Left lung (tissue), 4 donors: ENCODE measurements at regions not wholly inside any gene's neighbourhood (a gene's known extent, or its start where the extent isn't known, plus 50 kb on each side); places are given as distances from the start of the nearest gene placed in this dataset.

Experiments used
- ATAC-seq: fragments of 200-7000 bp; cut with Tn5 transposase; one replicate; pipeline ENCODE4 v1.9.1; 2020; ENCODE audit warnings: moderate library complexity
- DNase-seq, 4 donors: peaks; one replicate each; pipeline ENCODE4 v3.0.0-alpha.2; 2013 to 2020
- H3K27ac ChIP-seq, 2 donors: fragments of 200-600 bp; sonication (generic) in 1 of 2; one replicate each; pipeline versions ENCODE4 v1.5.0 to v1.8.0; 2020 to 2021
- H3K27me3 ChIP-seq, 2 donors: fragments of 200-600 bp; sonication (generic) in 1 of 2; one replicate each; pipeline versions ENCODE4 v1.5.0 to v1.8.0; 2020 to 2021
- H3K36me3 ChIP-seq, 2 donors: fragments of 200-600 bp; sonication (generic) in 1 of 2; one replicate each; pipeline versions ENCODE4 v1.5.0 to v1.8.0; 2020 to 2021
- H3K4me1 ChIP-seq, 2 donors: fragments of 200-600 bp; one replicate each; pipeline ENCODE4 v1.8.0; 2021
- H3K4me3 ChIP-seq, 2 donors: fragments of 200-600 bp; sonication (generic) in 1 of 2; one replicate each; pipeline versions ENCODE4 v1.5.0 to v1.8.0; 2020 to 2021; ENCODE audit warnings: mild to moderate bottlenecking in 1 of 2
- H3K9me3 ChIP-seq, 2 donors: fragments of 200-600 bp; sonication (generic) in 1 of 2; one replicate each; pipeline versions ENCODE4 v1.5.0 to v1.8.0; 2020 to 2021
- intact Hi-C, 2 donors: fragments of 100-400 bp; cut with DNase I; formaldehyde crosslinking; loops; one replicate each; pipeline versions ENCODE4 v1.11.2 to v1.14.2; 2022
- TF ChIP-seq, protein P1 (sequence below), 2 donors: fragments of 200-600 bp; sonication (generic) in 1 of 2; IDR thresholded peaks; one replicate each; pipeline versions ENCODE4 v1.5.0 to v1.8.0; 2021; ENCODE audit warnings: antibody characterized with exemption in 2 of 2
- donor health status: DM: no; HTN: yes; CAD: no.
- donor health status: DM: no; HTN: no; CAD: no.

DNA sequence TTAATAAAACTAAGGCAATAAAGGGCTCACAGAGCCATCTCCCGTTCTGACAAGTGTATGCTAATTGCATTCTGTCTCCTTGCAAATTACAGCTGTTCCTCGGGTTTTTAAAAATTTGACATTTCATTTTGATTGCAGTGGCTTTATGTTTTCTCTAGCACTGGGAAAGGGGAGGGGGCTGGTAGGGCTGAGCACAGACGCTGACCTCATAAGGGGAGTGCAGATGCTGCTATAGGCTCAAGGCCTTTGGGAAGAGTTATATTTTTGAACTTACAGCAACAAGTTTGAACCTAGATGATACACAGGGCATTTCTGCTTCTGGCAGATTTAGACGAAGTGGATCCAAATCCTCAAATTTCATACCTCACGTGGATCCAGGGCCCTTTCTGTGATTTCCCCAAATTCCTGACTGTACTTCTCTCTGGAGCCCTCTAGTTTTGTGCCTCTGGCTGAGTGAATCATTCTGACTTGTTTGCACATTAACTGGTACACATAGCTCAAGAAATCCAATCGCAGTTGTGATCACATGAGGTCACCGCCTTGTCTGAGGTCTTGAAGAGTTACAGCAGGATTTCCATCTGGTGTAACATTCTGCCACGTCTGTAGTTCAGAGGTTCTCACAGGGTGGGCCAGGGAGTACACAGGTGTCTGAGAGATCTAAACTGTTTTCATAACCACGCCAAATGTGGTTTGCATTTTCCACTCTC lies 230.3 kb downstream of the C1orf94 start:
- no peaks in the 10 kb centered on the region for H3K36me3 ChIP-seq
- intact Hi-C loops = no loop called here
- TF ChIP-seq, protein P1, sequence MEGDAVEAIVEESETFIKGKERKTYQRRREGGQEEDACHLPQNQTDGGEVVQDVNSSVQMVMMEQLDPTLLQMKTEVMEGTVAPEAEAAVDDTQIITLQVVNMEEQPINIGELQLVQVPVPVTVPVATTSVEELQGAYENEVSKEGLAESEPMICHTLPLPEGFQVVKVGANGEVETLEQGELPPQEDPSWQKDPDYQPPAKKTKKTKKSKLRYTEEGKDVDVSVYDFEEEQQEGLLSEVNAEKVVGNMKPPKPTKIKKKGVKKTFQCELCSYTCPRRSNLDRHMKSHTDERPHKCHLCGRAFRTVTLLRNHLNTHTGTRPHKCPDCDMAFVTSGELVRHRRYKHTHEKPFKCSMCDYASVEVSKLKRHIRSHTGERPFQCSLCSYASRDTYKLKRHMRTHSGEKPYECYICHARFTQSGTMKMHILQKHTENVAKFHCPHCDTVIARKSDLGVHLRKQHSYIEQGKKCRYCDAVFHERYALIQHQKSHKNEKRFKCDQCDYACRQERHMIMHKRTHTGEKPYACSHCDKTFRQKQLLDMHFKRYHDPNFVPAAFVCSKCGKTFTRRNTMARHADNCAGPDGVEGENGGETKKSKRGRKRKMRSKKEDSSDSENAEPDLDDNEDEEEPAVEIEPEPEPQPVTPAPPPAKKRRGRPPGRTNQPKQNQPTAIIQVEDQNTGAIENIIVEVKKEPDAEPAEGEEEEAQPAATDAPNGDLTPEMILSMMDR (IDR thresholded peaks at IDR 0.05) = no peak
- no peaks in the 10 kb centered on the region for H3K27me3 ChIP-seq
- ATAC-seq = peak; percentile 76
- DNase-seq = no peak
- peaks cover 0 to 10% of the 10 kb centered on the region in 2 donors for H3K4me1 ChIP-seq
- H3K27ac ChIP-seq = peak overlapping the region; percentile 31 to 42
- no peaks in the 10 kb centered on the region for H3K9me3 ChIP-seq
- no peak overlapping the region for H3K4me3 ChIP-seq

- Histone ChIP-seq H3K36me3 (no peaks in the 10 kb centered on the region), H3K27ac (no peak overlapping the region), H3K4me1 (peaks cover 0 to 10% of the 10 kb centered on the region in 2 donors), H3K4me3 (no peak overlapping the region), H3K27me3 (no peaks in the 10 kb centered on the region), H3K9me3 (no peaks in the 10 kb centered on the region)
- intact Hi-C loops = no loop called here
- DNase-seq (peak in 1 of 4 donors; percentile 41), ATAC-seq (peak; percentile 62)
- TF ChIP-seq, protein P1 (IDR thresholded peaks at IDR 0.05) = no peak
Observed at GRCh38 chr1:34408011-34408410, 231.3 kb downstream of the C1orf94 start.

GRCh38 chr1:34409689-34410229 lies 233.1 kb downstream of the C1orf94 start:
- Histone ChIP-seq H3K4me3 (no peak overlapping the region), H3K27me3 (no peaks in the 10 kb centered on the region), H3K4me1 (peaks cover 0 to 10% of the 10 kb centered on the region in 2 donors), H3K27ac (no peak overlapping the region), H3K36me3 (no peaks in the 10 kb centered on the region), H3K9me3 (no peaks in the 10 kb centered on the region)
- intact Hi-C loops = no loop called here
- ATAC-seq (no peak), DNase-seq (no peak)
- TF ChIP-seq, protein P1 (IDR thresholded peaks at IDR 0.05) = no peak

GRCh38 chr1:34412598-34413370 lies 236.1 kb downstream of the C1orf94 start:
- ATAC-seq (no peak), DNase-seq (no peak)
- Histone ChIP-seq H3K27me3 (no peaks in the 10 kb centered on the region), H3K4me3 (no peak overlapping the region), H3K9me3 (no peaks in the 10 kb centered on the region), H3K36me3 (no peaks in the 10 kb centered on the region), H3K4me1 (no peaks in the 10 kb centered on the region), H3K27ac (no peak overlapping the region)
- intact Hi-C loops = no loop called here
- TF ChIP-seq, protein P1 (IDR thresholded peaks at IDR 0.05) = no peak

DNA sequence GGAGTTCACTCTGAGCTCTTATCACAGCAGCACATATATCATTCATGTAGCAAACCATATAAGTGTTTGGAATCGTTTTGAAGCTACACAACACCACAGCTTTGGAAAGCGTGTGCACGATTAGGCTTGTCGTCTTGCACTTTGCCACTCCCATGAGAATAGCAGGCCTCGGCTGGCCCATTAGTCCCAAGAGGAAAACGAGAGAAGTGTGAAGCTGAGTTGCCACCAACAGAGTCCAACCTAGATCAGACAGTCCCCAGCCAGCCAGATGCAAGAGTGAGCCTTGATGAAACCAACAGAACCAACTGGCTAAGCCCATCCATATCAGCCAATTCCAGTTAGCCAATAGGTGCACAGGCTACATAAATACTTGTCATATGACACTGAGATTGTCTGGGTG lies 238.4 kb downstream of the C1orf94 start:
- H3K4me3 ChIP-seq = no peak overlapping the region
- no peaks in the 10 kb centered on the region for H3K36me3 ChIP-seq
- intact Hi-C loops = no loop called here
- DNase-seq (no peak), ATAC-seq (no peak)
- no peaks in the 10 kb centered on the region for H3K4me1 ChIP-seq
- H3K27ac ChIP-seq = no peak overlapping the region
- no peaks in the 10 kb centered on the region for H3K27me3 ChIP-seq
- no peaks in the 10 kb centered on the region for H3K9me3 ChIP-seq
- TF ChIP-seq, protein P1 (IDR thresholded peaks at IDR 0.05) = no peak
